ENCODE measurements at regions not wholly inside any gene's neighbourhood (a gene's known extent, or its start where the extent isn't known, plus 50 kb on each side); places are given as distances from the start of the nearest gene placed in this dataset.

- peak in 1 of 2 donors; percentile 2 for TF ChIP-seq CTCF (IDR thresholded peaks at IDR 0.05; ENCODE audit: extremely low read depth in 1 of 2, insufficient read depth in 1 of 2, low read depth in 1 of 2, low read length in 2 of 2)
- no peak for TF ChIP-seq POLR2A (IDR thresholded peaks at IDR 0.05; ENCODE audit: low read depth, low read length)
- no peak for TF ChIP-seq POLR2AphosphoS5 (IDR thresholded peaks at IDR 0.05; ENCODE audit: insufficient read depth, low read depth, low read length)
- no peak for TF ChIP-seq EZH2 (IDR thresholded peaks at IDR 0.05; ENCODE audit: borderline replicate concordance, low read depth, low read length, severe bottlenecking)
- no peak for TF ChIP-seq JUN (IDR thresholded peaks at IDR 0.05; ENCODE audit: borderline replicate concordance, insufficient read depth, insufficient read length, low read depth)
These were observed 57.3 kb upstream of the TNFRSF19 start for GRCh38 chr13:23512762-23513395.

Measured in endothelial cell of umbilical vein (primary cell).